ENCODE measurements at regions not wholly inside any gene's neighbourhood (a gene's known extent, or its start where the extent isn't known, plus 50 kb on each side); places are given as distances from the start of the nearest gene placed in this dataset.

DNA sequence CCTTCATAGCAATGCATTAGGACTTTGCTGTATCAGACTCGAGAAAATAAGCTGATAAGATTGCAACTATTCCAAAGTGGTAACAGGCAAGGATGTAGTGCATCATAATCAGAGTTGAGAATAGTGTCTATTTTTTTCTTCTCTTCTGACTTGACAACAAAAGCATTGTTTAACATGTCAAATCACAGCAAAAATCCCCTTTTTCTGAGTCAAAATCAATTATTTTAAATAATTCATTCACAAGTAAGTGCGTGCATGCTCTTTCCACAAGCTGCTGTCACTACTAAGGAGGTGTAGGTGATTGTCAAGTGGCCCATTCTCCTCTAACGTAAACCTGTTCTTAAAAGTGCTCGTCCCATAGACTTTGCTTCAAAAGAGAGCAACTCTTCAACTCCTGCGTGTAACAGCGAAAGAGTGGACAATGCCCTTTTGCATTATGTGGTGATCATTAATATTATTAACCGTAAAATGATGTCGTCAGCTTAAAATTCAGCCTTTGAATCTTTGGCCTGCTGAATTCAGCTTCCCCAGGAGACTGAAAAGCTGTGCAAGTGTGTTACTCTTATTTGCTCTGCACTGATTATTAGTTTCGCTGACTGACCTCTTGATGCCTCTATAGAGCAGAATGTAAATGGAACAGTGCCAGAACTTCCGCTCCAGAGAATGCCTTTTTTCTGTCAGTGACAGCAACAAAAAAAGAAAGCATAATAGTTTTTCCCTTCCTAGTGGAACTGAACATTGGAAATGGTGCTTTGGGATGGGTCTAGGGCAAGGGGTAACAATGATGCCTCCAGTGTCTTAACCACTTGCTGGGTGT lies 680.8 kb upstream of the SEMA6A start:
- intact Hi-C loops (cut with micrococcal nuclease) = no loop called here

DNA sequence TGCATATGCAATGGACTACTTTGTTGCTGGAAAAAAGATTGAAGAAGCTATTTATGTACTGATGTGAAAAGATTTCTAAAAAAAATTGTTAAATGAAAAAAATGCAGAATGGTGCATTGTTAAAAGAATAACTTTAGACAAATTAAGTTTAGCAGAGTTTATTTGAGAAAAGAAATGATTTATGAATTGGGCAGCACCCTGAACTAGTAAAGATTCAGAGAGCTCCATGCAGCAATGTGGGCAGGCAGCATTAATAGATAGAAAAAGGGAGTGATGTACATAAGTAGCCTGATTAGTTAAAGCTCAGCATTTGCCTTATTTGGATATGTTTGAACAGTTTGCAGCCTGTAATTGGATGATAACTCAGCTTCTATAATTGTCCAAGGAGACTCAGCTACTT lies 677.9 kb upstream of the SEMA6A start:
- intact Hi-C loops (cut with micrococcal nuclease) = no loop called here

DNA sequence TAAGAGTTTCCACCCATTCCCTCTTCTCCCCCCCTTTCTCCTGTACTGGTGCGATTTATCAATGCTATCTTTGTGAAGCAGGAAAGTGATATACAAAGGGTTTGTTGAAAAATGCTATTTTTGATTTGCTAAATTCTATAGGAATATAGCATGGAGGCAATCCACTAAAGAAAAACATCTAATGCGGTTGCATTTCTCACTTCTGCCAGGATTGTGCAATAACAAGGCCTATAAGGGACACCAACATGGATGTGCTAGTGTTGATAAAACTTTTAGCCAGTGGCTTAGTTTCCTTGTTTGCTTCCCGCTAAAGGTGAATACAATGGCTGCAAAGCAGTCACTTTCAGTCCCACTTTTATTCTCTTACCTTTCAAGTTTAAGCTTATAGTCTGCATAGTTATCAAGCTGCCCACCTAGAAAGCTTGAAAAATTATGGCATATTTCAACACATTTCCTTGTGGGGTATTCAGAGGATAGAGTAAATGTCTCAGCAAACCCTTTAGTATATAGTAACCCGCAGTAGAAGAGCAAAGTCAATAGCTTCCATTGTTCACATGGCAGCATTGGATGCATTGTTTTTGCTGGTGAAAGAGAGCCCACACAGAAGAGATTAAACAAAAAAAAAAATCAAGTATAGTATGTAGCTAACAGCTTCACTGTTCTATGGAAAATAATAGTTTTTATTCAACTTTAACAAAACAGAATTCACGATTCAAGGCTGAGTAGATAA lies 674.6 kb upstream of the SEMA6A start:
- intact Hi-C loops (cut with micrococcal nuclease) = no loop called here

DNA sequence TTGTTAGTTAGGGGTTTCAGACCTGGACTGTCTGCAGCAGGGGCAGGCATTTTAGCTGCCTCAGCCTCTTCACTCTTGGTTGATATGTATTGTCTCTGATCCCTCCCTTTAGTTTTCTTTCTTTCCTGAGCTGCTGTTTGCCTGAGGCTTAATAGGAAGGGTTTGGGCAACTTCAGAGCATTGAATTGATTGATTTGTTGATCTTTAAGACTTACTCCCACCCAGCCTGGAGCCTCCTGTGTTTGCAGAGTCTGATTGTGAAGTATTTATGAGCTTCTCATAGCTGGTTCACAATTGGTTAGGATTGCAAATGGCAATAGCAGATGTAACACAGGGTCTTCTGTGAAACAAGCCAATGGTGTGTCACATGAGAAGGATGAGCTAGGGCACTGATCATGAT lies 671.8 kb upstream of the SEMA6A start:
- intact Hi-C loops (cut with micrococcal nuclease) = no loop called here

DNA sequence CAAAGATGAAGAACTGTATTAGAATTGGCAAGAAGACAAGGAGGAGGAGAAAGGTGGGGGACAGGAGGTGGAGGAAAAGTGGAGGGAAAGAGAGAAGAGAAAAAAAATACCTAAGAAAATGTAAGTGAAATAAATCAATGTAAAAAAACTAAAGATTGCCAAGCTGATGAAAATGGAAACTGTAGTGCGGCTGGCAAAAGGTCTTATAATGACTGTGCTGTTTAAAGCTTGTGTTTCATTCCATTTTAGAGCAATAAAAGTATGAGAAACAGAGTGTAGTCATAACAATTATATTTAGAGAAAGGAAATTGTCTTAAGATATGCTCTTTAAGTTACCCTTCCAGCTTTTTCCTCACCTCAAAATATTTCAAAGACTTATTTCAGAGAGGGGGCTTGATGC lies 670.5 kb upstream of the SEMA6A start:
- intact Hi-C loops (cut with micrococcal nuclease) = no loop called here

DNA sequence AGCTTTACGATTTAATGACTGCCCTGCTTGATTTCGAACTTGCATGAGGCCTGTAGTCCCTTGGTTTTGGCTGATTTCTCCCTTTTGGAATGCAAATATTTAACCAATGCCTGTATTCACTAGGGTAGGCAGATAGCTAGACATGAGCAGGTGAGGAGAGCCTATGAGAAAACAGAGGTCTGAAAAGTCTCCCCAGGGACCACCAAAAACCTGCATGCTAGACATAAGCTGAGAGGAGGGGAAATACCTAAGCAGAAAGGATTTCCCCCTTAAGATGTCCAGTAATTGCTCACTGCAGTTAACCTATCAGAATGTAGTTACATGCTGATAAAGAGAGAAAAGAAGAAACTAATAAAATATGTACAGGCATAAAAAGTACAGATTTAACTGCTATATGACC lies 667.4 kb upstream of the SEMA6A start:
- intact Hi-C loops (cut with micrococcal nuclease) = no loop called here

DNA sequence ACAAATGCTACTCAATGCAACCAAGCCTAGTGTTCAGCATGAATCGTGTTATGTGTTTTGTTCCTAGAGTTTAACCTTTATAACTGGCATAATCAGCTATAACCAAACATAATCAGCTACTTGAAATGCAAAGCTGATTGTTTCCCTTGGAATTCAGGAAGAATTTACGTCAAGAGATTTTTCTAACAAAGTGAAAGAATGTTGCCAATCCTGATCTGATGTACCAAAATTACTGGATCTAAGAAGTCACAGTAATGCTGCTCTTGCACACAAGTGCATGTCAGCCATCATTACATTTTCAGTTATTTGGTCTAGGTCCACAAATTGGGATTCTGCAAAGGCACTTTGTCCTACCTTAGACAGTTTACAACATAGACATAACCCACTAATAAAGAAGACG lies 662.3 kb upstream of the SEMA6A start:
- intact Hi-C loops (cut with micrococcal nuclease) = no loop called here

DNA sequence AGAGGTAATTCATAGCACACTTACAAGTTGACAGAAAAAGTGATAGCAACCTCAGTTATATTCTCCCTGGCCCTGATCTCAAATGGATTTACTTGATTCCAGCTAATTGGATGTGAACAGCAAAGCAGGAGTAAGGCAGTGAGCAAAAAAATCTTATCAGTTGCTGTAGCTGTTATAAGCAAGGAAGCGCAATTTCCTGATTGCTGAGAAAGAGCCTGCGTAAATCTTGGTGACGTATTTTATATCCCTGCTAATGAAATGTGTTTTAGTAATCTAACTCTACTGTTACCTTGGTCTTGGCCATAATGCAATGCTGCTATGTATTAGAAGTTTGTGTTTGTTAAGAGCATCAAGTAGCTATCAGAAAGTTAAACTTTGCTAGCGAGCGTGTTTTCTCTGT lies 661.2 kb upstream of the SEMA6A start:
- intact Hi-C loops (cut with micrococcal nuclease) = no loop called here

DNA sequence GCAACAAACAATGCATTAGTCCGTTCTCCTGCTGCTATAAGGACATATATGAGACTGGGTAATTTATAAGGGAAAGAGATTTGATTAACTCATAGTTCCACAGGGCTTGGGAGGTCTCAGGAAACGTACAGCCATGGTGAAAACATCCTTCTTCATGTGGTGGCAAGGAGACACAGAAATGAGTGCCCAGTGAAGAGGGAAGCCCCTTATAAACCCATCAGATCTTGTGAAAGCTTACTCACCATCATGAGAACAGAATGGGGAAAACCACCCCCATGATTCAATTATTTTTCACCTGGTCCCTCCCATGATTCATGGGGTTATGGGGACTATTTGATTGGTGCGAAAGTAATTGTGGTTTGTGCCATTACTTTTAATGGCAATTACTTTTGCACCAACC lies 655.8 kb upstream of the SEMA6A start:
- intact Hi-C loops (cut with micrococcal nuclease) = no loop called here

DNA sequence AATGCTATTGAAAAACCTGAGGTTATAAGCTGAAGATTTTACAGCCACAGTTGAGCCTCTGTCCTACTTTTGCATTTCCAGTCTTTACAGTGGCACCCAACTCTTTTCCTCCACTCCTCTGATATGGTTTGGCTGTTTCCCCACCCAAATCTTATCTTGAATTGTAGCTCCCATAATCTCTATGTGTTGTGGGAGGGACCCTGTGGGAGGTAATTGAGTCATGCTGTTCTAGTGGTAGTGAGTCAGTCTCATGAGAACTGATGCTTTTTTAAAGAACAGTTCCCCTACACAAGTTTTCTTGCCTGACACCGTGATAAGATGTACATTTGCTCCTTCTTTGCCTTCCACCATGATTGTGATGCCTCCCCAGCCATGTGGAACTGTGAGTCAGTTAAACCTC lies 646.1 kb upstream of the SEMA6A start:
- intact Hi-C loops (cut with micrococcal nuclease) = no loop called here

DNA sequence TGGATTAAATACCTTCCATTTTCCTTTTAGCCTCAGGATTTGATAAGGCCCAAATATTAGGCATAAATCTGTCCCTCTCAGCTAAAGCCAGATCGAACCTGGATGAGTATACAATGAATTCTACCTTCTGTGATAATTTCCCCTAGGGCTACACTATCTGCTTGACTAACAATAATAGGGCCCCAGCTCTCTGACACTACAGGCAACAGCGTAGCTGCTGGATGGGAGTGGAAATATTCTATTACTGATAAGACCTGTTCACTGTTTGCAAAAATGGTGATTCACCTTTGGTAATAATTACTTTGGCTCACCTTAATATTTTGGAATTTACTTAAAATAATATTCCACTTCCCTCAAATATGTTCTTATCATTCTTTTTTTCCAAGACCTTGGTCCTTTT lies 644.2 kb upstream of the SEMA6A start:
- intact Hi-C loops (cut with micrococcal nuclease) = no loop called here

DNA sequence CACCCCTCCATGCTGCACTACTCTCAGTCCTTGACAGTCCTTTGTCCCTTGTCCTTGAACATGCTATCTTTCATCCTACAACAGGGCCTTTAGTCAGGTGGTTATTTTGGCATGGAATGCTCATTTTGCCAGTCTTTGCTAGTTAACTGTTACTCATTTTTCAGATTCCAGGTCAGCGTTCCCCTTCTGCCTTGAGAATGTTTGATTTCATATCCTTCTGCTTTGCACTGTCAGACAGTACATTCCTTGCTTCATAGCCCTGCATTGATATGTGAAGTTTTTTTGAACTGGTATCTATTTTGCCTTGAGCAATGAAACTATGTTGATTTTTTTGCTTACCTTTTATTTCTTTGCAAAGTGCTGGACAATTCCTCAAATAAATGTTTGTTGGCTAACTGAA lies 638.2 kb upstream of the SEMA6A start:
- intact Hi-C loops (cut with micrococcal nuclease) = no loop called here

DNA sequence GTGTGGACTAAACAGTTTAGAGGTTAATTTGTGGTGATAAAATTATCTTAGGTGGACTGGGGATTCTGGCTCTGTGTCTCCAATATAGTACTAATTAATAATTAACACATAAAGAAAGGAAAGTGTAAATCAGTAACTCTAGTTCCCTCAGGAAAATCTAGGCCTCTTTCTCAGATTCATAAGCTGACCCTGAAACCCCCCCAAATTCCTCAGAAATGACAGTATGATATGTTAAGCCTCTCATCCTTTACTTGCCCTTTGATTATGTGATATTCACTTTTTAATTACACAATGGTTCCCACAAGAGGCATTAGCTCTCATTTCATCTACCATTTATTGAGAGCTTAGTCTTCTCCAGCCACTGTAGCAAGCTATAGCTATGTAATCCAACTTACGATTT lies 636.2 kb upstream of the SEMA6A start:
- intact Hi-C loops (cut with micrococcal nuclease) = no loop called here

DNA sequence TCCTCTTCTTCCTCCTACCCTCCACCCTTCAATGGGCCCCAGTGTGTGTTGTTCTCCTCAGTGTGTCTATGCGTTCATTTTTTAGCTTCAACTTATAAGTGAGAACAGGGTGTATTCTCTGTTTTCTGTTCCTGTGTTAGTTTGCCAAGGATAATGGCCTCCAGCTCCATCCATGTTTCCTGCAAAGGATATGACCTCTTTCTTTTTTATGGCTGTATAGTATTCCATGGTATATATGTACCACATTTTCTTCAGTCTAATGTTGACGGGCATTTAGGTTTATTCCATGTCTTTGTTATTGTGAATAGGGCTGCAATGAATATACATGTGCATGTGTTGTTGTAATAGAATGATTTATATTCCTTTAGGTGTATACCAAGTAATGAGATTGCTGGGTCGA lies 634.9 kb upstream of the SEMA6A start:
- intact Hi-C loops (cut with micrococcal nuclease) = no loop called here

DNA sequence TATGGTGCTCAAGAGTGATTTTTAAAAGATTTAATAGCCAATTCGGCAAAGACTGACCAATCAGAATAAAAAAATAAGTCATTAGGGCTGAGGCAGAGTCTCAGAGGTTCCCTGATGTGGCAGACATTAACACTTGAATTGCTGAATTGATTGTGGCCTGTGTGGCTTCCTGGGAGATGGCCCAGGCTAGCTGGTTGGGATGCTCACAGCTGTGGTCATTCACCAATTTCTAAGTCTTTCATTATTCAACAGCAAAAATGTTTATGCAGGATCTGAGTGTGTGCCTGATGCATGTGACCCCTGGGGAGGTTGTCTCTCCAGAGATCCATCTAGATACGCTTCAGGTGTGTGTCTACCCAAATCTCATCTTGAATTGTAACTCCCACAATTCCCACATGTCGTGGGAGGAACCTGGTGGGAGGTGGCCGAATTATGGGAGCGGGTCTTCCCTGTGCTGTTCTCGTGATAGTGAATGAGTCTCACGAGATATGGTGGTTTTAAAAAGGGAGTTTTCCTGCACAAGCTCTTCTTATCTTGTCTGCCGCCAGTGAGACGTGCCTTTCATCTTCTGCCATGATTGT lies 632.6 kb upstream of the SEMA6A start:
- intact Hi-C loops (cut with micrococcal nuclease) = no loop called here

DNA sequence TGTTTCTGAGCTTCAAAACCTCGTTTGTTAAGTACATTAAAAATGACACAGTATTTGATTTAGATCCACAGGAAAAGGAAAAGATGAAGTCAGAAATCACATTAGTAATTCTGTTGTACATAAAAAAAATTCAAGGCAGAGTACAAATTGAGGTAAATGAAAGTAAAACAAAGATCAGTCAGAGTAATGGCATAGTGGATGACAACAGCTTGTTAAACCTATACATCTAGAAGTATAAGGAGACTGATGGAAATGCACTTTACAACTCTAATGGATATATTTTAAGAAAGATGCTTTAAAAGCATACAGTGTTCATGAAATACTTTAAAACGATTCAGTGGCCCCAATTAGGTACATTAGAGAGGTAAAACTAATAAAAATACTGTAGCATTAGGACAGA lies 631.3 kb upstream of the SEMA6A start:
- intact Hi-C loops (cut with micrococcal nuclease) = no loop called here

DNA sequence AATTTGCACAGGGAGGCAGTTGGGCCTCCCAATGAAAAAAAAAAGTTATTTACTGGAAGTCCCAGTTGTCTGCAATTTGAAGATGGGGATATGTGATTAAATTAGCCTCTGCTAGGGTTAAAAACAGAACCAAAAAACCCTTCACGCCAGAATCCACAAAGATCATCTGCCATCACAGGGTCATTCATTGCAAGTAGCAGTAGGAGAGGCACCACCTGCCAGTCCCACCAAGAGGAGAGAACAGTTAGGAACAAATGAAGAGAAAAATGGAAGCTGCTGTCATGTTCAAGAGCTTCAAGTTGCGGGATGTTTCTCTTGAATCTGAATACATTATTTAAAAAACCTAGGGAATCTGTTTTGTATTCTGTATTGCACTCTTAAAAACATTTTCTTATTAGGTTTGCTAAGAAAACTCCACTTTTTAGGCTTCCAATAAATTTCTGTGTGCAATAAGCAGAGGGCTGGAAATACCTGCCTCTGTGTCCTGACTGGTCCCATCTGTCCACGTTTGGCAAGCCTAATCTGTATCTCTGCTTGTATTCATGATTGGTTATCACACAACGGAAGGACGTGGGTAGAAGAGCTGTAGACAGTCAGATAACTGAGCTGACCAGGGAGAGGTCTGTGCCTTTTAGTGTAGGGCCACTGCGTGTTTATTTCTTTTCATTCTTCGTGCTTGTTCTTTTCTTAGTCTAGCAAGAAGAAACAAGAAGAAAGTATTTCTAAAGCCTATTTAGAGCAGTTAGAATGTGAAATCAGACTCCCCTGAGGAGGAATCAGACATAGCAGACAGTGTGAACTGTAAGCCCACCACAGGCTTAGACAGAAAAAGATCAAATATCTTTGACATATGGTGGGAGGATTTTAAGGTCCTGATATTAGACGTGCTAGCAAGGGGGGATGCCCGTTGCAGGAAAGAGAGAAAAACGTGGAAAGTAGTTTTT lies 630.6 kb upstream of the SEMA6A start:
- intact Hi-C loops (cut with micrococcal nuclease) = no loop called here

DNA sequence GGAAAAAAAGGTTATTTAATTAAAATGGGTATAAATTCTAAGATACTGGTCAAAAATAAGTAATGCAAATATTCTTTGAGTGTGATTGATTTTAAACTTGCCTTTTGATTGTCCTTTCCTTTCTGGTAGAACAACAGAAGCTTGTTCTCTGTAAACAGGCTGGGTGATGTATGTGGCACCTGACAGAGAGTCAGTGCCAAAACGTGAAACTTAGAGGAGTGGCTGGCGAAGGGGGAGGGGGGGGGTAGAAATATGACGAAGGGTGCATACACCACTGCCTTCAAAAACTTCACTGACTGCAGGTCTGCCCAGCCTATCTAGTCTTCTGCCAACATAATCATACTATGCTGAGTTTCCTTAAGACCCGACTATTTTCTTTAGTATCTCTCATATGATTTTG lies 629.8 kb upstream of the SEMA6A start:
- intact Hi-C loops (cut with micrococcal nuclease) = no loop called here

DNA sequence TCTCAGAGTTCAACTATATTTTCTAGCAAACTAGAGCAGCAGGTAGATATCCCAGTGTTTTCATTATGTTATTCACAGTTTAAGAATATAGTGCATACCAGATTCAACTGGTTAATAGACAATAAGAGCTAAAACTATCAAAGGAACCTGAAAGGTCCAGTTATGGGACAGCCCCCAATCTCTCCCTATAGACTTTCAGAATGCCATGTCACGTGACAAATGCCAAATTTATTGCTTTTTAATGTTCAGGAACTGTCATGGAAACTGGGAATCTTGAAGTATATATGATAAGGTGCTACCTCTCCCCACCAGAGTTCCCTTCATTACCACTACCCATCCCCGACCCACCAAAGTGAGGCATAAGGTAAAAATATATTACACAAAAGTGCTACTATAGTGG lies 629.0 kb upstream of the SEMA6A start:
- intact Hi-C loops (cut with micrococcal nuclease) = no loop called here

DNA sequence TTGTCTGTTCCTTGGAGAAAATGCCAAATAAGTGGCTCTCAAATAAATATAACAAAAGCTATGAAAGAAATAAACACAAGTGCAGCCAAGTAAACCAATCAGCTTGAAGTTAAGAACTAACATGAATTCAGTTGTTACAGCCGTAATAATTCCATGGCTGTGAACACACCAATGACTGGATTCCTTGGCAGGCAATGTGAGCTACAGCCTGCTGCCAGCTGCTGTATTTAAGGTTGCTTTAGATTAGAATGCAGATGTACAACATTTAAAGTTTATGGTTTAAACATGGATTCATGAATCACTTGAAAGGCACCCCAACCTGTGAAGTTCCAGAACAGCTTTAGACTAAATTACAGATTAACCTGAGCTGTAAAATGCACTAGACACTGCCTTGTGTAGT lies 626.4 kb upstream of the SEMA6A start:
- intact Hi-C loops (cut with micrococcal nuclease) = no loop called here

DNA sequence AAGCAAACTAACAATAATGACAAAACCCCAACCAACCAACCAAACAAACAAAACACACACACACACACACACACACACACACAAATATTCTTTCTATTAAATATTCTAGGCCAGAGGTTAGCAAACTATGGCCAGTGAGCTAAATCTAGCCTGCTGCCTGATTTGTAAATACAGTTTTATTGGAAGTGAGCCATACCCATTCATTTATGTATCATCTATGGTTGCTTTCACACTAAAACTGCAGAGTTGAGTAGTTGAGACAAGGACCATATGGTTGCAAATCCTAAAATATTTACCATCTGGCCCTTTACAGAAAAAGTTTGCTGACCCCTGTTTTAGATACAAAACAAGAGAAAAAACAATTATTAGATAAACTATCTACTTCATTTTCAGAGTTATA lies 620.5 kb upstream of the SEMA6A start:
- intact Hi-C loops (cut with micrococcal nuclease) = no loop called here

DNA sequence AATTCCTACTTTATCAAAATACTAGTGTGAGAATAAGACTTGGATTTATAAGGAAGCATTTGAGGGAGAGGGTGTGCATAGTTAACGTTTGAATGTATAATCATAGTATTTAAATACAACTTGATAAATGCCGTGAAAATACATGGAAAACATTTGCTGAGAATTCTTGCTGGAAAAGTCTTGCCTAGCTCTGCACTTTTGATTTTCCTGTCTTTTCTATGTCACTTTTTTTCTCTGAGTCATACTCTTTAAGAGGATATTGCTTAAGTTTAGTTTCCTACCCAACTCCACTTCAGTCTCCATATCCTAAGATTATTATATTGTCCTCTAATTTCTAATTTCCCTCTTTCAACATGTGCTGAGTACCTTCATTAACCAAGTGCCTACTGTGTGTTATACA lies 616.6 kb upstream of the SEMA6A start:
- intact Hi-C loops (cut with micrococcal nuclease) = no loop called here
